Suprapubic skin (tissue), 3 donors: ENCODE measurements at regions not wholly inside any gene's neighbourhood (a gene's known extent, or its start where the extent isn't known, plus 50 kb on each side); places are given as distances from the start of the nearest gene placed in this dataset.

Experiments
- CTCF ChIP-seq, 2 donors: fragments of 200-600 bp in 1 of 2; fragments of 450-650 bp in 1 of 2; sonication (generic) in 1 of 2; IDR thresholded peaks; one replicate each; pipeline ENCODE4 v1.5.1; 2016 to 2019; ENCODE audit warnings: antibody characterized with exemption in 2 of 2, mild to moderate bottlenecking in 1 of 2, moderate library complexity in 1 of 2
- POLR2AphosphoS5 ChIP-seq, 3 donors: sonication (generic); formaldehyde crosslinking; IDR thresholded peaks; one replicate each; pipeline ENCODE4 v1.6.1; 2017; ENCODE audit warnings: antibody characterized with exemption in 3 of 3

DNA sequence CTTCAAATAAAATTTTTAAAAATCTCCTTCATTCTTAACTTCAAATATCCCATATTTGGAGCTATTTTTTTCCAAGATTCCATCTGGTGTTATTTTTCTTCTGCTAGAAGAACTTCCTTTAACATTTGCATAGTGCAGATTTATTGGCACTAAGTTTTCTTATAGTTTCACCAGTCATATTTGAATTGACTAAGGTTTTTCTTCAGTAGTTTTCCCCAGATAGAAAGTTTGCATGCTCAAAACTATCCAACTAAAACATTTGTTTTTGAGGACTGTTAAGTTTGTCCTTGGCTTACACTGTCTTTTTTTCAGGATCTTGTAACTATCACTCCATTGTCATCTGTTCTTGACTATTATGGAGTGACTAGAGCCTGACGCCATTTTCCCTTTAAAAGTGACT lies 606.7 kb downstream of the TAF11L14 start:
- TF ChIP-seq CTCF (IDR thresholded peaks at IDR 0.05) (no peak), POLR2AphosphoS5 (IDR thresholded peaks at IDR 0.05) (no peak)
